Erythroblast (primary cell): ENCODE measurements at regions not wholly inside any gene's neighbourhood (a gene's known extent, or its start where the extent isn't known, plus 50 kb on each side); places are given as distances from the start of the nearest gene placed in this dataset.

Experiments used
- GATA1 ChIP-seq: IDR thresholded peaks from 2 replicates; pipeline ENCODE4 v1.6.1; 2011; ENCODE audit warnings: low read depth, mild to moderate bottlenecking, control low read depth, low read length, moderate library complexity
- POLR2A ChIP-seq: IDR thresholded peaks from 2 replicates; pipeline ENCODE4 v1.6.1; 2011; ENCODE audit warnings: mild to moderate bottlenecking, low read length

DNA sequence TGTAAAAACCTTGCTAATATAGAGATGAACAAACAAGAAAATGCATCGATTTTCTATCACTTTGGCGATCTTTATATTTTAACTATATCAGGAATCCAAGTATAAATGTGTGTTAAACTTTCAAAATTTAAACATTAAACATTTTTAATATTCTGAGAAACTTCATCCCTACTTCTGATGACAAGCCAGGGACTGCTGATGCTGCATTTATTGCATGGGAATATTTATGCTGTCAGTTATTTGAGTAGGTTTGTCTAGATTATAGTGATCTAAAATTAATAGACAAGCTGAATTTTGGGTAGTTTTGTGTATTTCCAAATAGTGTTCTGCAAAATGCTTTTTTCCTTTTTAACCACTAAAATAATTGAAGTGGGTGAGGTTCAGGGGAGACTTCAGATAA lies 175.3 kb downstream of the LEPR start:
- no peak for TF ChIP-seq POLR2A
- TF ChIP-seq GATA1, result no peak
